Bronchial epithelial cell (primary cell): ENCODE measurements at regions not wholly inside any gene's neighbourhood (a gene's known extent, or its start where the extent isn't known, plus 50 kb on each side); places are given as distances from the start of the nearest gene placed in this dataset.

Source experiments
- DNase-seq: peaks from one replicate; pipeline ENCODE4 v3.0.0-alpha.2; 2010; ENCODE audit warnings: low read depth
- FAIRE-seq: peaks from 2 replicates; lab custom pipeline; 2011; peaks lifted over from hg19 to GRCh38; lab: Jason Lieb, UNC
- H3K27me3 ChIP-seq: 2 replicates; pipeline ENCODE4 v1.5.1; 2011; ENCODE audit warnings: low read length; ENCODE audit not compliant: control insufficient read depth, insufficient read depth
- H3K36me3 ChIP-seq: 2 replicates; pipeline ENCODE4 v1.5.1; 2011; ENCODE audit warnings: low read length; ENCODE audit not compliant: control insufficient read depth, insufficient read depth
- H3K4me3 ChIP-seq: 2 replicates; pipeline ENCODE4 v1.5.1; 2011; ENCODE audit warnings: mild to moderate bottlenecking, low read depth, low read length, control low read depth
- TF ChIP-seq, protein P1 (sequence below): IDR thresholded peaks from 2 replicates; pipeline ENCODE4 v1.5.1; 2011; ENCODE audit warnings: mild to moderate bottlenecking, moderate library complexity, low read length, control low read depth, inconsistent platforms; ENCODE audit not compliant: insufficient read depth, severe bottlenecking

DNA sequence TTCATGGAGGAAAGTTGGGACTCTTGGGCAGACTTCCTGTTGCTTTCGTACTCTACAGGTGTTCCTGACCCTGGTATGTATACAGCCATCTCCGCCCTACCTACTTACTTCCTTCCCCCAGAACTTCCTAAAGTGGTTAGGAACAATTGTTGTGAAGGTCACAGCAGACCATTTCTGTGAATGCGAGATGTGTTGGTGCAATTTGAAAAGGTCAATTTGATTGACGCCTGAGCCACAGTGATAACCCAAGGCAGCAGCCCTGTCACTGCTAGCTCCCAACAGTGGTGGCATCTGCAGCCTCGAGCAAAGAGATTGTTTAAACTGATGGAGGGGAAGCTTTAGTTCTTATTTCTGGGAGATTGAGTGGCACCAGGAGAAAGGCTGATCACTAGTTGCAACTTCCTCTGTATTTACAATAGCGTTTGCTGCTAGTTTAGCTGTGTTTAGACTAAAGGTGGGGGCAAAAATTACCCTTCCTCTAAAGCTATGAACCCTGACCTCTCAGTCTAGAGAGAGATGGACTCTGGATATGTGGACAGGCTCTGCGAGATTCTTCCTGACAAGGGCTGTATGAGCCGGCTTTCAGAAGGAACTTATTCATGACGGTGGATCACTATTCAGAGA, 78.3 kb upstream of the MAP4K3 start:
- FAIRE-seq = no peak
- H3K27me3 ChIP-seq = no peaks in the 10 kb centered on the region

GRCh38 chr2:39515897-39516346, 78.8 kb upstream of the MAP4K3 start:
- H3K27me3 ChIP-seq = no peaks in the 10 kb centered on the region
- H3K4me3 ChIP-seq = no peak overlapping the region
- FAIRE-seq = no peak
- no peak for DNase-seq
- TF ChIP-seq, protein P1, sequence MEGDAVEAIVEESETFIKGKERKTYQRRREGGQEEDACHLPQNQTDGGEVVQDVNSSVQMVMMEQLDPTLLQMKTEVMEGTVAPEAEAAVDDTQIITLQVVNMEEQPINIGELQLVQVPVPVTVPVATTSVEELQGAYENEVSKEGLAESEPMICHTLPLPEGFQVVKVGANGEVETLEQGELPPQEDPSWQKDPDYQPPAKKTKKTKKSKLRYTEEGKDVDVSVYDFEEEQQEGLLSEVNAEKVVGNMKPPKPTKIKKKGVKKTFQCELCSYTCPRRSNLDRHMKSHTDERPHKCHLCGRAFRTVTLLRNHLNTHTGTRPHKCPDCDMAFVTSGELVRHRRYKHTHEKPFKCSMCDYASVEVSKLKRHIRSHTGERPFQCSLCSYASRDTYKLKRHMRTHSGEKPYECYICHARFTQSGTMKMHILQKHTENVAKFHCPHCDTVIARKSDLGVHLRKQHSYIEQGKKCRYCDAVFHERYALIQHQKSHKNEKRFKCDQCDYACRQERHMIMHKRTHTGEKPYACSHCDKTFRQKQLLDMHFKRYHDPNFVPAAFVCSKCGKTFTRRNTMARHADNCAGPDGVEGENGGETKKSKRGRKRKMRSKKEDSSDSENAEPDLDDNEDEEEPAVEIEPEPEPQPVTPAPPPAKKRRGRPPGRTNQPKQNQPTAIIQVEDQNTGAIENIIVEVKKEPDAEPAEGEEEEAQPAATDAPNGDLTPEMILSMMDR = no peak
- no peaks in the 10 kb centered on the region for H3K36me3 ChIP-seq

More for the DNA sequence above, 78.3 kb upstream of the MAP4K3 start:
- DNase-seq = no peak
- Histone ChIP-seq H3K36me3 (no peaks in the 10 kb centered on the region), H3K4me3 (no peak overlapping the region)
- TF ChIP-seq, protein P1 = no peak

GRCh38 chr2:39516347-39517101, 79.4 kb upstream of the MAP4K3 start:
- DNase-seq = no peak
- no peak for FAIRE-seq
- Histone ChIP-seq H3K4me3 (no peak overlapping the region), H3K27me3 (no peaks in the 10 kb centered on the region), H3K36me3 (no peaks in the 10 kb centered on the region)
- TF ChIP-seq, protein P1 = no peak

DNA sequence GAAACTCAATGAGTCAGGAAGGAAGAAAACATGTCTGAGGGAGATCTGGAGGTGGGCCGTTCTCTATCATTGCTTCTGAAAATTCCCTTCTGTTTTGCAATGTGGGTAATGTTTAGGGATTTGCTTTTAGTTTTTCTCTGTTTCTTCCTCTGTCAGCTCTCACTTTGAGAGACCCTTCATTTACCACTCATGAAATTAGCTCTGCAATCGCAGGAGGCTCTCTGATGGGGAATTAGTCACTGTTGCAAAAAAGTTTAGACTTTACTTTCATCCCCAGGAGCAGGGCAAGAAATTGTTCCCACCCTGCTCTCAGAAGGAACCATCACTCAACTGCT, 80.0 kb upstream of the MAP4K3 start:
- no peak overlapping the region for H3K4me3 ChIP-seq
- no peaks in the 10 kb centered on the region for H3K27me3 ChIP-seq
- no peaks in the 10 kb centered on the region for H3K36me3 ChIP-seq
- no peak for DNase-seq
- no peak for FAIRE-seq
- TF ChIP-seq, protein P1 = no peak

DNA sequence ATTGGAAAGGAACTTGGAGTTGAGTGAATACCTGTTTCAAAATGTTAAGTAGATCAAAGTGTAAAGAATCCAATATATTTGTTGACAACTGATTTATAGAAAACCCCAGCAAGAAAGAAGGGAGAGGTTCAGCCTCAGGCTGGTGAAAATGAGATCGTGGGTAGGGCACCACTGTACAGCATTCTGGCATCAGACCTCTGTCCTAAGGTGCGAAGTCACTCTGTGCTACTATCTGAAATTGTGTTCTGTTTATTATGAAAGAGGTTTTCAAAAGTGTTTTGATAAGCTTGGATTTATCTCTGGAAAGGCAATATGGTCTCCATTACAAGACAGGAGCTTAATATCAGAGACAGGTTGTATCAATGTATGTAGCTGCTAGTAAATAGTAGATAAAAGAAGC, 80.5 kb upstream of the MAP4K3 start:
- TF ChIP-seq, protein P1 = no peak
- no peaks in the 10 kb centered on the region for H3K36me3 ChIP-seq
- FAIRE-seq (no peak), DNase-seq (no peak)
- H3K4me3 ChIP-seq = no peak overlapping the region
- no peaks in the 10 kb centered on the region for H3K27me3 ChIP-seq
